Posterior vena cava (tissue), 2 donors: ENCODE measurements at regions not wholly inside any gene's neighbourhood (a gene's known extent, or its start where the extent isn't known, plus 50 kb on each side); places are given as distances from the start of the nearest gene placed in this dataset.
"Not testable (repeated sequence)": the region's sequence is repeated elsewhere in the genome, so short reads cannot be mapped to it uniquely, and the experiment has no call there.

Source experiments
- DNase-seq: peaks from one replicate; pipeline ENCODE4 v3.0.0-alpha.2; 2020; ENCODE audit warnings: low spot score
- intact Hi-C, 2 donors: fragments of 100-400 bp; cut with DNase I; formaldehyde crosslinking; loops; one replicate each; pipeline versions ENCODE4 v1.14.1 to v1.14.2; 2022 to 2023
- donor health status: DM: yes; HTN: yes; CAD: no.
- donor health status: DM: yes; HTN: yes; CAD: no.

DNA sequence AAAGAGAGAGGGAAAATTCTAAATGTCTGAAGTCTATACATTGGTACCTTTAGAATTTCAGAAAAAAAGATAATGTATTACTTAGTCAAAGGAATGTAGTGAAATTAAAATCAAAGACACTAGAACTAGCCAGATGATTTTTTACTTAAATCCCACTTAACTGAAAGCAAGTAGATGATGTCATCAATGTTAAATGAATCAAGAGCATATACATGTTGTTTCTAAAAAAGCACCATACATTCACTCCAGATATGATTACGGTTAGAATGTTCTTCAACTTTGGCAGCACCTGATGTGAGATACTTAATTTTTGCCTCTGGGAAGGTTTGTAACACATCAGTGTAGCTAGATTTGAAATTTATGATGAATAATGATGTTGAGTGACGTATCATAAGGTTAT, 576.7 kb upstream of the CNTNAP2 start:
- intact Hi-C loops: no loop called here
- no peak for DNase-seq

DNA sequence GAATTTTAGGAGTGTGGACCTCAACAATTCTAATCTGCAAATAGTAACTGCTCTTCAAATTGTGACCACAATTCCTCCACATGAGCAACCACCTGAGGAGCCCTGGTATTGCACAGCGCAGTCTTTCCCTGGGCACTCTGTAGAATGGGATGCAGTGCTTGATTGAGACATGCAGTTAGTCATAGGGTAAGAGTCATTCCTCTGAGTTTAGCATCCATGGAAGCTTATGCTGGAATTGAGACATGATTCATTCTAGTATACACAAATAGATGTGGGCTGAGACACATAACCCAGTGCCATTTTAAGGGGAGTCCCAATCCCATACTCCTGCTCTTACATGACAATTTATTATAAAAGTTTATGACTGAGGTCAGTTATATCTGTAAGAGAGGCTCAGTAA, 582.3 kb upstream of the CNTNAP2 start:
- intact Hi-C loops: no loop called here
- DNase-seq: no peak

DNA sequence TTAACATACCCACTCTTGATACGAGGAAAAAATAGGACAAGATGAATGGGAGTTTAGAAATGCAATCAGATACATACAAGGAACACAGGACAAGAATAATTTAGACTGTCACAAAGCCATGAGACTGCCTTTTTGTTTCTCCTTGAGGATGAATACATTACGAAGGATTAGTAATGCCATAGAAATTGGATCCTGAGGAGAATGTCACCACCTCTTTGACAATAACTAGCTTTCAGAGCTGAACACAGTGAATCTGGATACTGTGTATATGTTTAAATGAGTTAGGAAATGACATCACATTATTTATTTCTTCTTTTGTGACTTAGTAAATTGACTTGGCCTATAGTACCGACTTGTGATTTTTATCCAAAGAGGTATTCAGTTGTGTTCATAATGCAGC, 596.3 kb upstream of the CNTNAP2 start:
- intact Hi-C loops: no loop called here
- no peak for DNase-seq

DNA sequence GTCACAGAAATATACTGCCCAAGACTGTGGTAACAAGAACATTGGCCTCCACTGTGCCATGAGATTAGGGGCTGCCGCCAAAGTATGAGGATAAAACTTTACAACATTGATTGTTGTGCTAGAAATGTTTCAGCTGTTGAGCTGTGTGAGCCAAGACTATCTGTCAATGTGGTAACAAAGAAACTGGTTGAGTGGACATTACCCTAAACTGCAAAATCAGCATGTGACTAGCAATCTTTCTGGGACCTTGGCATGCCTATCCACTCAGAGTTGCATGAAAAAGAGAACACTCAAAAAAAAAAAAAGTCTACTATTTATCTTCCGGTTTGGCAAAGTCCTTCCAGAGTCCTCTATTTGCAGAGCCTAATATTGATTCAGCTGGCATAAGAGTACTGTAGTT, 605.6 kb upstream of the CNTNAP2 start:
- intact Hi-C loops: no loop called here
- DNase-seq: no peak

DNA sequence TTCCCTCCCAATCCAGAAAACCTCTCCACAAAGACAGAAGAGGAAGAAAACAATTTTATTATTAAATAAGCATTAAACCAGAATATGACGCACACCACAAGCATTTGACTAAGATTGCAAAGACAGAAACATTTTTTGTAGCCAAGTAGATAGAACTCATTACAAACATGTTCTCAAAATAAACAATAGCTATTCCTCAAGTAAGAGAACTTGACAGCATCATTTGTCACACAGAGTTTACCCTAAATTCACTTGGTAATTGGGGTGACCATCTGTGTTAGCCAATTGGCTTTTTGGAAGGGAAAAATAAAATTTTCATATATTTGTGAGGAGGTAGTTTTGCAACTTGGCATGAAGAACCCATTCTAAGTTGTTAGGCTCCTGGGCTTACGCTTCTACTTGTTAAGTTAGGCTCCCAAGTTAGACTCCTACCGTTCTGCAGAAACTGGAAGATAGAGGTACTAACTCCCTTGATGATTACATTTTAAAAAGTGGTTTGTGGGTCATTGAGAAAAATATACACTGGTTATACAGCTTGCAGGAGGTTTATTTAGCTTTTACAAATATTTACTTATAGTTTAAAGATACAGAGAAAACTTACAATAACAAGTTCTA, 618.6 kb upstream of the CNTNAP2 start:
- intact Hi-C loops: no loop called here
- no peak for DNase-seq

DNA sequence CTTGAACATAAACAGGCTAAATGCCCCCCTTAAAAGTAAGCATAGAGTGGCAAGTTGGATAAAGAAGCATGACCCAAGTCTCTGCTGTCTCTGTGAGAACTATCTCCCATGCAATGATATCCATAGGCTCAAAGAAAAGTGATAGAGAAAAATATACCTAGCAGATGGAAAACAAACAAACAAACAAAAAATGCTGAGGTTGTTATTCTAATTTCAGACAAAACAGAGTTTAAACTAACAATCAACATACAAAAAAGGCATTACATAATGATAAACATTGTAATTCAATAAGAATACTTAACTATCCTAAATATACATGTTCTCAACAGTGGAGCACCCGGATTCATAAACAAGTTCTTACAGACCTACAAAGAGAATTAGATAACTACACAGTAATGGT, 626.2 kb upstream of the CNTNAP2 start:
- no peak for DNase-seq
- intact Hi-C loops: no loop called here

DNA sequence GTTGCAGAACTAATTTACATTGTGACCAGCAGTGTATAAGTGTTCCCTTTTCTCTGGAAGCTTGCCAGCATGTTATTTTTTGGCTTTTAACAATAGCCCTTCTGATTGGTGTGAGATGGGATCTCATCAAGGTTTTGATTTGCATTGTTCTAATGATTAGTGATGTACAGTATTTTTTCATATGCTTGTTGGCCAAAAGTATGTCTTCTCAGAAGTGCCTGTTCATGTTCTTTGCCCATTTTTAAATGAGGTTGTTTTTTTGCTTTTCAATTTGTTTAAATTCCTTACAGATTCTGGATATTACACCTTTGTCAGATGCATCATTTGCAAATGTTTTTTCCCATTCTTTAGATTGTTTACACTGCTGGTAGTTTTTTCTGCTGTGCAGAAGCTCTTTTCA, 627.0 kb upstream of the CNTNAP2 start:
- intact Hi-C loops: no loop called here
- DNase-seq: no peak

DNA sequence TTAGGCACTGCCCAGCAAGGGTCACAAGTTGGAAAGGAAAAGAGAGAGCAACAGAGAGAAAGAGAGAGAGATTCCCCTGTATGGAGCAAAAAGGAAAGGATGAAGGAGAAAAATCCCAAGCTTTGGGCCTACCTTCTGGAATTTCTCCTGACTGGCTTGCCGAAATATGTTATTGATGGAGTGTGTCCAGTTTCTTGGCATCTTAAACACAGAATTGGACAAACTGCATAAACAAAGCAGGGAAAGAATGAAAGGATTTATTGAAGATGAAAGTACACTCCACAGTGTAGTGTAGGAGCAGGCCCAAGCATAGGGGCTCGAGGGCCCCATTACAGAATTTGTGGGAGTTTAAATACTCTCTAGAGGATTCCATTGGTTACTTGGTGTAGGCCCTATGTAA, 627.8 kb upstream of the CNTNAP2 start:
- intact Hi-C loops: no loop called here
- DNase-seq: no peak

DNA sequence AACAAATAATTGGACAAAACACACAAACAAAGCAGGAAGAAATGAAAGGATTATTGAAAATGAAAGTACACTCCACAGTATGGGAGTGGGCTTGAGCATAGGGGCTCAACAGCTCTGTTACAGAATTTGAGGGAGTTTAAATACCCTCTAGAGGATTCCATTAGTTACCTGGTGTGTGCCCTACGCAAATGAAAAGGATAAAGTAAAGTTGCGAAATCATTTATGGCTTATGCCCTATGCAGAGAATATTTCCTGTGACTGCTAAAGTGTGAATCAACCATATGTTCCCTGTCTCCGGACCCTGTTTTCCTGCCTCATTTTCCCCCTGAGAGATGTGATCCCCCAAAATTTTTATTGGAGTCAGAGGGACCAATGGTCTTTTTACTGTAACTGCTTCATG, 634.6 kb upstream of the CNTNAP2 start:
- intact Hi-C loops: no loop called here
- DNase-seq: no peak

DNA sequence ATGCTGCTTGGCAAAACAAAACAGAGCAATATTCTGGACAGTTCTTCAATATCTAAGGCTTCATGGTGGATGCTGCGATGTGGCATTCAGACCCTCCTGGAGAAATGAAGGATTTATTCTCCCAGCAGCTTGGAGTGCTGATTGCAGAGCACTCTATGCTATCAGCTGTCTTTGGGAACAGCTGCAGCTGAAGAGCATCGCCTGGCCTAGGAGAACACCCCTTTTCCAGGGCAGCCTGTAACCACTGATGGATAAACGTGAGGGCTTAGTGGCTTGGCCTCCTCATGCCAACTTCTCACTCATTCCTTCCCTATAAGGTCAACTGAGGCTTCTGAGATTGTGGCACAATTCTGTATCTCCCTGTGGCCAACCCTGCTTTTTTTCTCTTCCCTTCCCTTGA, 638.1 kb upstream of the CNTNAP2 start:
- DNase-seq: no peak
- intact Hi-C loops: no loop called here

DNA sequence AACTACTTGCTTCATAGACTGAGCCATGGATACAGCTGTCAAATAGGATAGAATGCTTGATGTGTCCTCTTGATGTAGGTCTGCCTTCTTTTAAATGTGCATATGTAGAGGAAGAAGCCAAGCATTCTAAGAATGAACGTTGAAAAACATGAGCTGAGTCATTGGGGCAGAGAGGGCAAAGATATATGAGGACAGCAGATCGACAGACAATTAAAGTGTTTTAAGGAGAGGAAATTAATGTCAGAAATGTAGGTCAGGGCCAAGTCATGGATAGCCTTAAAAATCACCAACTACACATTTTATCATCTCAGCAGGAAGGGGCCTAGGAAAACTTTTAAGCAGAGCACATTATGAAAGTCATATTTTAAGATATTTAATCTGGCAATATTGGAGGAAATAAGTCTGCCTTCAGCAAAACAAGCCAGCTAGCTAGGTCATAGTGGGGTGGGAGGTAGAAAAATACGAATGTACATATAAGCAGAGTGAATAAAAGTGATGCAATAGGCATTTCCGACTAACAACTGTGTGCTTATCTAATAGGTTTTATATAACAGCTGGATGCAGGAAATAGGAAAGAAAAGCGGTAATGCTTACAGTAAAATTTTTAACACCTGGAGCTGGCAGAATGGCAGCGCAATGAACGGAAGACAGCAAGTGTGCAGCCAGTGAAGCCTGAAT, 638.3 kb upstream of the TPK1 start:
- intact Hi-C loops: no loop called here

DNA sequence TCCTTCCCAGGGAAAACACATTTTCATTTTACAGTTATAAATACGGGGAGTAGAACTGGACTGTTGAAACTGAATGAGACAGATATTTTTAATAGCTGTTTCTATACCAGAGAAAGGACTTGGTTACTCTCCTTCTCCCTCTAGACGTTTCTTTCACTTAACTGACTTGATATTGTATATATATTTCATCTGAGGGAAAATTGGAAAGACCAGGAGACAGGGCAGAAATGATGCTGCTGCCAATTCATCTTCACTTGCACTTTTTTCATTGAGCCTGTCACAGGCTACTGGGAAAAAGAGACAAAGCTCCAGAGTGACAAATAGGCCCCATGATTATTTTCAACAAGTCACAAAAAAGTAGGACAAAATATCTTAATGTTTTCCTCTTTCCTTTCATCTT, 636.0 kb upstream of the TPK1 start:
- intact Hi-C loops: no loop called here
- no peak for DNase-seq

More for the DNA sequence above, 638.3 kb upstream of the TPK1 start:
- no peak for DNase-seq

DNA sequence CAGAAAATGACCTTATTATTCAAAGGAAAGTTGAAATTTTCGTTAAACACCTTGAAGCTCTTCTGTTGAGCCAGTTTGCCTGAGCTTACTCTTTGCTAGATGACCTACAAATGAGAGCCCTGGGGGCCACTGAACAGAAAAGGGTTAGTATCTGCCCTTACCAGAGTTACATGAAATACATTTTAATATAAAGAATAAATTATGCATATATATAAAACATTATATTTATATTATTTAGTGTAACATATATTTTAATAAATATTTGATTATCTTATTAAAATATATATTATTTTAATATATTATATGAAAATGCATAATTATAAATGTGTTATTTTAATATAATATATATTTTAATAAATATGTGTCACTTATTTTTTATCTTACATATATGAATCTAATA, 628.4 kb upstream of the TPK1 start:
- intact Hi-C loops: no loop called here
- DNase-seq: no peak

DNA sequence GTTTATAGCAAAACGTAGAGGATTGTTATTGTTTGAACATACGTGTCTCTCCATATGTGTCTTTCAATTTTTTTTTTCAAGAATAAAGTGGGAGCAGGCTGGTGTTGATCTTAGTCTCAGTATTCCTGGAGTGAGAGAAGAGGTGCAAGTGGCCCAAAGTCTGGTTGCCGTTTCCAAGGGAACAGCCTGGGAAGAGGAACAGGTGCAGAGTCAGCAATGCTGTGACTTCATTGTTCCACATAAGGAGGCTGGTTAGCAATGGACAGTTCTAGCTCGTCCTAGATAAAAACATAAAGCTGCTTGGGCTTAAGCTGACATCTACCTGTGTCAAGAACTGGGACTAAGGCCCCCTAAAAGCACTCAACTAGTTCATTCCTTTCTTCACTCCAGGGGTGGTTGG, 626.6 kb upstream of the TPK1 start:
- DNase-seq: no peak
- intact Hi-C loops: no loop called here

DNA sequence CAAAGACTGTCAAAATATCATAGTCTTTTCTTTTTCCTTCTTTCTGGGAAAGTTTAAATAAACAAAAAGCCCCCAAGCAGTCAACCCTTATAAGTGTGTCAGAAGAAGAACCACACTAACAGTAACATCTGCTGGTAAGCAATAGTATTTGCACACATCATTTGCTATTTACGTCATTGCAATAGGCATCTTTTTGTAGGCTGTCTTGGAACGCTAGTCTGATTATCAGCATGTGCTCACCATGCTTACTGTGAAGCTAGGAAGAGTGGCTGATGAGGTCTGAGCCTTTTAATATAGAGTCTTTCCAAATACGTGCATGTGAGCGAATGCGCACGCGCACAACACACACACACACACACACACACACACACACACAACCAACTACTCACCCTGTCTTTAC, 599.0 kb upstream of the TPK1 start:
- intact Hi-C loops: no loop called here
- DNase-seq: no peak

DNA sequence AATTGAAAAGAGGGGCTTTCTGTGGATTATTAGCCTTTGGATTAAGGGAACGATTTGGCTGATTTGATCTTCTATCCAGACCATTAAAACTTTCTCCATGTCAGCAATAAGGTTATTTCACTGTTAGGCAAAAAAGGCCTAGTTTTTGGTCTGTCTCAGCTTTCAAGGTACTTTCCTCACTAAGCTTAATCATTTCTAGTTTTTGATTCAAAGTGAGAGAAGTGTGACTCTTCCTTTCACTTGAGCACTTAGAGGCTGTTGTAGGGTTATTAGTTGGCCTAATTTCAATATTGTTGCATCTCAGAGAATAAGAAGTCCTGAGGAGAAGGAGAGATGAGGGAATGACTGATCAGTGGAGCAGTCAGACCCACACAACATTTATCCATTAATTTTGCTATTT, 596.0 kb upstream of the TPK1 start:
- no peak for DNase-seq
- intact Hi-C loops: no loop called here

DNA sequence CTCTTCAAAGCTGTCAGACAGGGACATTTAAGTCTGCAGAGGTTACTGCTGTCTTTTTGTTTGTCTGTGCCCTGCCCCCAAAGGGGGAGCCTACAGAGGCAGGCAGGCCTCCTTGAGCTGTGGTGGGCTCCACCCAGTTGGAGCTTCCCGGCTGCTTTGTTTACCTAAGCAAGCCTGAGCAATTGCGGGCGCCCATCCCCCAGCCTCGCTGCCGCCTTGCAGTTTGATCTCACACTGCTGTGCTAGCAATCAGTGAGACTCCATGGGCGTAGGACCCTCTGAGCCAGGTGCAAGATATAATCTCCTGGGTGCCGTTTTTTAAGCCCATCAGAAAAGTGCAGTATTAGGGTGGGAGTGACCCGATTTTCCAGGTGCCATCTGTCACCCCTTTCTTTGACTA, 582.6 kb upstream of the TPK1 start:
- intact Hi-C loops, DNase-seq: not testable (repeated sequence)

DNA sequence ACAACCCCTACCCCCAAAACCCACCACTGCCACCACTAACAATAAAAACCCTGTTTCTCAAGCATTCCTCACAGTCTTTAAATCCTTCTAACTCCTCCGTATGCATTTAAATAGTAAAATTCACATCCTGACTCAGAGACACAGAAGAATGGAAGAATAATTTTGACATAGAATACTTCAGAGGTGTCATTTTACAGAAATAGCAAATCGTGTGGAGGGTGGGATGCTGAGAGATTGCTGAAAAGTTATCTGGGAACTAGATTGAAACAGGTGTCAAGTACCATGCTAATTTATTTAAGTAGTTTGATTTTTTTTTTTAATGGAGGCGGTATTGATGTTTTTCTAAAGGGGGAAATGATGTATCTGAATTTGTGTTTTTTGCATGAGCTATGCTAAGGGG, 575.2 kb upstream of the TPK1 start:
- intact Hi-C loops: no loop called here
- no peak for DNase-seq

DNA sequence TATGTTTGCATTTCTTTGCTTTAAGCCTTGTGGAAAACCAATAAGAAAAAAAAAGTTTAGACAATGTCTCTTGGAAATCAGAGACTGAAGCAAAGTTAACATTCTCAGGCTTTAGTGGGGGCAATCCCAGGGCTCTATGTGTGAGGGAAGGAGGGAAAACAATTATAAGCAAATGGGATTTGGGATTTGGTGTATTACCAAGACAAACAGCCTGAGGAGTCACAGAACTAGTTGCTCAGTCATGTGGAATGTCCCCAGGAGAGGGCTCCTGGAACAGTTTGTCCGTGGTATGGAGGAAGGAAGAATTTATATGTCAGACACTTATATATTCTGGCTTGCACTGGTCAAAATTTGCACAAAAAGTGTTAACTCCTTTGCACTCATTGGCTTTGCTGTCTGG, 562.9 kb upstream of the TPK1 start:
- DNase-seq: no peak
- intact Hi-C loops: loop anchor here in 1 of 2 donors (10.0 kb wide), 1 partner anchor 1526 kb away; no protein-coding TSS in a partner anchor

DNA sequence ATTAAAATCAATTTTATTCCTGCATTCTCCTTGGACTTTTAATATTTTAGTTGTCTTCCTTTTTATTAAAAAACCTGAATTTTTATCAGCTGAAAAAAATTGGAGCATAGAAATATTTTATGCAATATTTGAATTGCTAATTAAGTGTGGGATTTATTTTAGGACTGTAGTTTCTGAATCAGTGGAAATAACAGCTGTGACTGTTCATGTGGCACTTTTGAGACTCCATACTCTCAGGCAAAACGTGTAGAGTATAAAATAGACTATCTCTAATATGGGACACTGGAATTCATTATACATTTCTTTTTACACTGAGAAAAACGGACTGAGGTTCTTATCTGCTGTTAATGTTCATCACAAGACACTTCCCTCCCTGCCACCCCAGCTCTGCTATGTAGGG, 558.3 kb upstream of the TPK1 start:
- no peak for DNase-seq
- intact Hi-C loops: loop anchor here in 1 of 2 donors (10.0 kb wide), 1 partner anchor 1531 kb away; no protein-coding TSS in a partner anchor

DNA sequence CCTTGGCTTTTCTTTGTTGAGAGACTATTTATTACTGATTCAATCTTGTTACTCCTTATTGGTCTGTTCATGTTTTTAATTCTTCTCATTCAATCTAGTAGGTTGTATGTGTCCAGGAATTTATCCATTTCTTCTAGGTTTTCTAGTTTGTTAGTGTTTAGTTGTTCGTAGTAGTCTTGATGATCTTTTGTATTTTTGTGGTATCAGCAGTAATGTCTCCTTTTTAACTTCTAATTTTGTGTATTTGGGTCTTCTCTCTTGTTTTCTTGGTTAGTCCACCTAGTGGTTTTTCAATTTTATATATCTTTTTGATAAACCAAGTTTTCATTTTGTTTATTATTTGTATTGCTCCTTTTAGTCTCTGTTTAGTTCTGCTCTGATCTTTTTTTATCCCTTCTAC, 546.9 kb upstream of the TPK1 start:
- intact Hi-C loops: no loop called here
- no peak for DNase-seq

DNA sequence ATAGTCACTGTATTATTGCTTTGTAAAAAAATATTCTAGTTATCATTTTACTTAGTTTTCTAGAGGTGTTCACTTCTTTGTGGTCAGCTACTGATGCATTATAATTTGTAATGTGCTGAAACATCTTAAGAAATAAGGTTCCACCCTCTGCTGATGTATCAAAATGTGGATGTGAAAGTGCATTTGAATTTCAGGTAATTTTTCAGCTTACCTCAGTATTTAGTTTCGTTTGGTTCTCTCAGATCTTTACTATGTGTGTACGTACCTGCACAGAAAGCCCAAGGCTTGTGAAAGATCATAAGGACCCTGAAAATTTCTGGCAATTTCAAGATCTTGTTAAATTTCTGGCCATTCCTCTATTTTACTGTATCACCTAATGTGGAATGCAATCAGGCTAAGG, 542.3 kb upstream of the TPK1 start:
- intact Hi-C loops: no loop called here
- no peak for DNase-seq
